GM18517 (cell line): ENCODE measurements at regions not wholly inside any gene's neighbourhood (a gene's known extent, or its start where the extent isn't known, plus 50 kb on each side); places are given as distances from the start of the nearest gene placed in this dataset.

ENCODE experiments used
- ATAC-seq: cut with Tn5 transposase; IDR thresholded peaks from one replicate; pipeline ENCODE4 v1.9.1; 2021; ENCODE audit warnings: mild to moderate bottlenecking, moderate library complexity; ENCODE audit not compliant: unreplicated experiment

- no peak for ATAC-seq
Measured at GRCh38 chr2:125041846-125042245, 1016.8 kb downstream of the CNTNAP5 start.

- ATAC-seq = no peak
Measured at GRCh38 chr2:125042727-125043126, 1017.6 kb downstream of the CNTNAP5 start.

- no peak for ATAC-seq
Measured at GRCh38 chr2:125070726-125071505, 1045.8 kb downstream of the CNTNAP5 start.

GRCh38 chr2:125073440-125073839 lies 1048.4 kb downstream of the CNTNAP5 start:
- ATAC-seq = no peak

- ATAC-seq = no peak
Measured at GRCh38 chr2:125085904-125086303, 1060.8 kb downstream of the CNTNAP5 start.

- no peak for ATAC-seq
Measured at GRCh38 chr2:125086313-125087184, 1061.5 kb downstream of the CNTNAP5 start.

GRCh38 chr2:125092276-125093009 lies 1067.4 kb downstream of the CNTNAP5 start:
- ATAC-seq = no peak

GRCh38 chr2:125095826-125096225 lies 1070.7 kb downstream of the CNTNAP5 start:
- ATAC-seq = no peak

- ATAC-seq = no peak
Measured at GRCh38 chr2:125106710-125107109, 1081.6 kb downstream of the CNTNAP5 start.

- ATAC-seq = no peak
Measured at GRCh38 chr2:125107446-125107845, 1082.4 kb downstream of the CNTNAP5 start.

- no peak for ATAC-seq
Measured at GRCh38 chr2:125108251-125108650, 1083.2 kb downstream of the CNTNAP5 start.

GRCh38 chr2:125125902-125126301 lies 1100.8 kb downstream of the CNTNAP5 start:
- no peak for ATAC-seq

GRCh38 chr2:125160947-125161346 lies 1135.9 kb downstream of the CNTNAP5 start:
- no peak for ATAC-seq

GRCh38 chr2:125167152-125167551 lies 1142.1 kb downstream of the CNTNAP5 start:
- ATAC-seq = no peak

- no peak for ATAC-seq
Measured at GRCh38 chr2:125167820-125168219, 1142.7 kb downstream of the CNTNAP5 start.

- ATAC-seq = no peak
Measured at GRCh38 chr2:125168442-125168841, 1143.4 kb downstream of the CNTNAP5 start.

GRCh38 chr2:125169022-125169763 lies 1144.1 kb downstream of the CNTNAP5 start:
- ATAC-seq = no peak

- ATAC-seq = no peak
Measured at GRCh38 chr2:125169764-125170146, 1144.7 kb downstream of the CNTNAP5 start.

GRCh38 chr2:125172181-125172580 lies 1147.1 kb downstream of the CNTNAP5 start:
- no peak for ATAC-seq

GRCh38 chr2:125175415-125175814 lies 1150.3 kb downstream of the CNTNAP5 start:
- no peak for ATAC-seq
